HCT116 (cell line): ENCODE measurements at regions not wholly inside any gene's neighbourhood (a gene's known extent, or its start where the extent isn't known, plus 50 kb on each side); places are given as distances from the start of the nearest gene placed in this dataset.

Experiments used
- ATAC-seq: fragments of 200-7000 bp; cut with Tn5 transposase; 2 replicates; pipeline ENCODE4 v1.9.1; 2020; ENCODE audit warnings: mild to moderate bottlenecking, moderate library complexity
- BruUV-seq: library from RNA; stranded (reverse); fragments of 400-500 nt; replicated peaks from 2 replicates; lab custom pipeline; 2021; lab: Mats Ljungman, UMichigan
- CTCF ChIA-PET: fragments of 300-600 bp; sonication (Branson Sonifier 250); formaldehyde crosslinking; loops from one replicate; lab custom pipeline; 2021; ENCODE audit warnings: antibody characterized with exemption; lab: Charles Lee
- POLR2A ChIA-PET: fragments of 300-600, 350-600 bp; sonication (Branson Sonifier 250); formaldehyde crosslinking; loops from one replicate; lab custom pipeline; 2021; ENCODE audit warnings: antibody characterized with exemption; lab: Charles Lee
- RAD21 ChIA-PET, 2 experiments: fragments of 300-600 bp; sonication (Branson Sonifier 250); formaldehyde crosslinking; loops; one replicate each; lab custom pipeline; 2023; ENCODE audit warnings: low total read pairs in 2 of 2; ENCODE audit not compliant: uncharacterized antibody in 2 of 2, unreplicated experiment in 2 of 2, low non-redundant PET in 1 of 2; lab: Charles Lee
- DNase-seq: peaks from one replicate; pipeline ENCODE4 v3.0.0-alpha.2; 2010; ENCODE audit warnings: low read depth, low spot score
- H2AFZ ChIP-seq: fragments of 200-600 bp; shearing (Covaris generic), sonication (generic); 2 replicates; pipeline ENCODE4 v1.6.1; 2017; ENCODE audit warnings: low read depth, mixed run types, mixed read lengths, antibody characterized with exemption, low read length; ENCODE audit not compliant: poor library complexity, severe bottlenecking
- H3K27ac ChIP-seq: 2 replicates; pipeline ENCODE4 v1.5.1; 2012; ENCODE audit warnings: low read depth, low read length
- H3K27me3 ChIP-seq: fragments of 200-600 bp; sonication (generic); 2 replicates; pipeline ENCODE4 v1.6.1; 2016; ENCODE audit warnings: mixed run types, low read length, mixed read lengths; ENCODE audit not compliant: insufficient read depth
- H3K36me3 ChIP-seq, 2 experiments: fragments of 200-500 bp in 1 of 2; fragments of 200-600 bp in 1 of 2; sonication (Bioruptor generic) in 1 of 2; sonication (generic) in 1 of 2; 2 replicates each; pipeline versions ENCODE4 v1.5.1 to v1.6.1; 2014 to 2016; ENCODE audit warnings: low read length in 2 of 2, inconsistent platforms in 1 of 2, mixed read lengths in 1 of 2, mixed run types in 1 of 2; ENCODE audit not compliant: insufficient read depth in 2 of 2, control insufficient read depth in 1 of 2
- H3K4me1 ChIP-seq, 2 experiments: fragments of 200-600 bp in 1 of 2; sonication (generic) in 1 of 2; 2 replicates each; pipeline versions ENCODE4 v1.5.1 to v1.6.1; 2012 to 2017; ENCODE audit warnings: low read length in 2 of 2, inconsistent platforms in 1 of 2, mild to moderate bottlenecking in 1 of 2, mixed read lengths in 1 of 2, mixed run types in 1 of 2, moderate library complexity in 1 of 2; ENCODE audit not compliant: insufficient read depth in 2 of 2, control insufficient read depth in 1 of 2
- H3K4me2 ChIP-seq: fragments of 200-600 bp; sonication (generic); 2 replicates; pipeline ENCODE4 v1.6.1; 2017; ENCODE audit warnings: mixed run types, low read length, mixed read lengths
- H3K4me3 ChIP-seq, 2 experiments: fragments of 200-600 bp in 1 of 2; sonication (generic) in 1 of 2; replicated peaks in 1 of 2; 2 replicates each; pipeline ENCODE4 v1.5.1; 2011 to 2016; ENCODE audit warnings: low read length in 2 of 2, control low read depth in 1 of 2, low read depth in 1 of 2, mild to moderate bottlenecking in 1 of 2, mixed read lengths in 1 of 2, mixed run types in 1 of 2
- H3K79me2 ChIP-seq: fragments of 200-600 bp; sonication (generic); 2 replicates; pipeline ENCODE4 v1.6.1; 2017; ENCODE audit warnings: mild to moderate bottlenecking, mixed run types, low read length, moderate library complexity, mixed read lengths; ENCODE audit not compliant: insufficient read depth
- H3K9ac ChIP-seq: fragments of 200-600 bp; sonication (generic); 2 replicates; pipeline ENCODE4 v1.6.1; 2016; ENCODE audit warnings: low read length, mixed read lengths
- H3K9me2 ChIP-seq: fragments of 200-600 bp; sonication (generic), shearing (Covaris generic); 2 replicates; pipeline ENCODE4 v1.6.1; 2017; ENCODE audit warnings: mixed run types, mild to moderate bottlenecking, moderate library complexity; ENCODE audit not compliant: insufficient read depth
- H3K9me3 ChIP-seq, 2 experiments: fragments of 200-500 bp in 1 of 2; fragments of 200-600 bp in 1 of 2; sonication (Bioruptor generic) in 1 of 2; sonication (generic) in 1 of 2; 2 replicates each; pipeline ENCODE4 v1.6.1; 2014 to 2017; ENCODE audit warnings: low read length in 2 of 2, mixed read lengths in 2 of 2, inconsistent platforms in 1 of 2, low read depth in 1 of 2, mild to moderate bottlenecking in 1 of 2, mixed run types in 1 of 2, moderate library complexity in 1 of 2; ENCODE audit not compliant: control insufficient read depth in 1 of 2, insufficient read depth in 1 of 2
- H4K20me1 ChIP-seq: fragments of 200-600 bp; sonication (generic), shearing (Covaris generic); 2 replicates; pipeline ENCODE4 v1.6.1; 2017; ENCODE audit warnings: mixed run types, mild to moderate bottlenecking, moderate library complexity; ENCODE audit not compliant: insufficient read depth
- CBX3 ChIP-seq: IDR thresholded peaks from 2 replicates; pipeline ENCODE4 v1.6.1; 2012; ENCODE audit warnings: low read depth
- CEBPB ChIP-seq: IDR thresholded peaks from 2 replicates; pipeline ENCODE4 v1.6.1; 2012; ENCODE audit warnings: low read depth
- ELF1 ChIP-seq: IDR thresholded peaks from 2 replicates; pipeline ENCODE4 v1.6.1; 2012; ENCODE audit warnings: low read depth, borderline replicate concordance
- EZH2 ChIP-seq: fragments of 200-600 bp; sonication (generic); IDR thresholded peaks from 2 replicates; pipeline ENCODE4 v1.6.1; 2017; ENCODE audit warnings: antibody characterized with exemption, mixed run types
- EZH2phosphoT487 ChIP-seq: fragments of 200-600 bp; IDR thresholded peaks from 2 replicates; pipeline ENCODE4 v1.6.1; 2018; ENCODE audit warnings: antibody characterized with exemption, borderline replicate concordance
- FOSL1 ChIP-seq: IDR thresholded peaks from 2 replicates; pipeline ENCODE4 v1.6.1; 2012; ENCODE audit warnings: low read depth
- JUND ChIP-seq: IDR thresholded peaks from 2 replicates; pipeline ENCODE4 v1.6.1; 2012
- POLR2AphosphoS5 ChIP-seq: IDR thresholded peaks from 2 replicates; pipeline ENCODE4 v1.6.1; 2011; ENCODE audit warnings: mild to moderate bottlenecking, low read depth, low read length, moderate library complexity
- RAD21 ChIP-seq: IDR thresholded peaks from 2 replicates; pipeline ENCODE4 v1.6.1; 2012; ENCODE audit warnings: low read depth, mild to moderate bottlenecking
- SIN3A ChIP-seq: IDR thresholded peaks from 2 replicates; pipeline ENCODE4 v1.6.1; 2012; ENCODE audit warnings: low read depth
- TCF7L2 ChIP-seq: IDR thresholded peaks from 2 replicates; pipeline ENCODE4 v1.7.0; 2011; ENCODE audit warnings: borderline replicate concordance, inconsistent platforms; ENCODE audit not compliant: insufficient read depth, insufficient read length; ENCODE audit errors: extremely low read depth
- intact Hi-C: fragments of 100-400 bp; cut with micrococcal nuclease; formaldehyde crosslinking; loops from 2 replicates; pipeline ENCODE4 v1.10.0; 2022
- TF ChIP-seq, protein P1 (sequence below): IDR thresholded peaks from 2 replicates; pipeline ENCODE4 v1.6.1; 2011; ENCODE audit warnings: mild to moderate bottlenecking, low read length, moderate library complexity; ENCODE audit not compliant: insufficient replicate concordance; ENCODE audit errors: extremely low read depth
- TF ChIP-seq, protein P2 (sequence below): IDR thresholded peaks from 2 replicates; pipeline ENCODE4 v1.6.1; 2012

DNA sequence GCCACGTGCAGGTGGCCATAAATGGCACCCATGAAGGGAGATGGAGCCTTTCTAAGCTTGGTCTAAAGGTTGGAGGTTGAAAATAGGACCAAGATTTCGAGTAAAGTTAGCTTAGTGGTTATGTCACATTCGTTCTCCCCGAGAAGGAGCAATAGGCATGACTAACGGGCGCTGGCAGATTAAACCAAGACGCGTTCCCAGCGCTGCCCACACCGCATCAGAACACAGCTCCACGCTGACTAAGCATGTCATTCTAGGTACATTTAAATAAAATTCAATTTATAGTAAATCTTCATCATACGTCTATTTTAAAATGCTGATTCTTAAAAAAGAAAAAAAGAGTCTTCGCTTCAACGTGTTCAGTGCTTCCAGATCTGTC is 95.0 kb upstream of the IRS2 start (continued):
- TF ChIP-seq, protein P1, sequence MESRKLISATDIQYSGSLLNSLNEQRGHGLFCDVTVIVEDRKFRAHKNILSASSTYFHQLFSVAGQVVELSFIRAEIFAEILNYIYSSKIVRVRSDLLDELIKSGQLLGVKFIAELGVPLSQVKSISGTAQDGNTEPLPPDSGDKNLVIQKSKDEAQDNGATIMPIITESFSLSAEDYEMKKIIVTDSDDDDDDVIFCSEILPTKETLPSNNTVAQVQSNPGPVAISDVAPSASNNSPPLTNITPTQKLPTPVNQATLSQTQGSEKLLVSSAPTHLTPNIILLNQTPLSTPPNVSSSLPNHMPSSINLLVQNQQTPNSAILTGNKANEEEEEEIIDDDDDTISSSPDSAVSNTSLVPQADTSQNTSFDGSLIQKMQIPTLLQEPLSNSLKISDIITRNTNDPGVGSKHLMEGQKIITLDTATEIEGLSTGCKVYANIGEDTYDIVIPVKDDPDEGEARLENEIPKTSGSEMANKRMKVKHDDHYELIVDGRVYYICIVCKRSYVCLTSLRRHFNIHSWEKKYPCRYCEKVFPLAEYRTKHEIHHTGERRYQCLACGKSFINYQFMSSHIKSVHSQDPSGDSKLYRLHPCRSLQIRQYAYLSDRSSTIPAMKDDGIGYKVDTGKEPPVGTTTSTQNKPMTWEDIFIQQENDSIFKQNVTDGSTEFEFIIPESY, result no peak
- TF ChIP-seq SIN3A, result no peak
- TF ChIP-seq EZH2, result no peak
- TF ChIP-seq ELF1, result no peak
- TF ChIP-seq CEBPB, result no peak
- no peak for TF ChIP-seq EZH2phosphoT487
- no peak for TF ChIP-seq RAD21

DNA sequence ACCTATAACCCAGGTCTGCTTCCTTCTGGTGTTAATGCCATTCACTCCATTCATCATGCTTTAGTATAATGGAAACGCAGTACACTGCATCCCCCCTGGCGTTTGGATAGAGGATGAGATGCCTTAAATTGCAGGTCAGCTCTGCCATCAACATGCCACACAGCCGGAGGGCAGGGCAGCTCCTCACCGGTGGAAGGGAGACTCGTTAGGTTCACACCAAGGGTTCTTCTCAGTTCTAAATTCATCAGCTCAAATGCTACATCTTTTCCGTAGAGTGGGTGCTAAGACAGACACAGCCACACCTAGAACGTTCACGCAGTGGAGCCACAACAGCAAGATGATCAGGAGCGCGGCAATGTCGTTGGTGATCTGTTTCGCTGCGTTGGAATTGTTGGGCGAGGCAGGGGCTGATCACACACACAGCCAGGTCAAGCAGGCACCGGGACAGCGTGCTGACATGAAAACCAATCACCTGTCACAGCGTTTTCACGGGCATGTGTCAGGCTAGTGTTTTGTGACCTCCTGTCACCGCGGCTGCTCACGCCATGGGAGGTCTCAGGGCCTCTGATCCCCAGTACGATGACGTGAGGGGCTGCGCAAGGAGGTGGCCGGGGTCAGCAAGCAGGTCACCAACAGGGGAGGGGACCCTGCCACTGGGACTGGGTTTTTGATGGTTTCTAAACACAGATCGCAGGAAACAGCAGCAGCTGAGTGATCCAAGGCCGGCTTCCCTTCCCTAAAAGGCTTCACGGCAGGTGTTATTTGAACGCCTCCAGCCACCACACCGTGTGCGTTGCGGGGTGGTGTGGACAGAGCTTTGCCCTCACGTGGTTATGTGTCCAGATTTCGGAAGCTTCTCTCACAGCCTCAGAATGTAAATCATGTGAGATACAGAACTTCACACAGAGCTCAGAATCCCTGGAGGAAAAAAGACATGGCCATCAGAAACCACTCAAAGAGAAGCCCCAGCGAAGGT is 94.3 kb upstream of the IRS2 start:
- ChIA-PET RAD21 (no interaction called here), POLR2A (no interaction called here), CTCF (no interaction called here)
- H3K27me3 ChIP-seq, result no peaks in the 10 kb centered on the region
- intact Hi-C loops, result no loop called here
- TF ChIP-seq CBX3, result no peak
- TF ChIP-seq CEBPB, result no peak
- no peak for TF ChIP-seq JUND
- no peak for TF ChIP-seq FOSL1
- TF ChIP-seq, protein P2, sequence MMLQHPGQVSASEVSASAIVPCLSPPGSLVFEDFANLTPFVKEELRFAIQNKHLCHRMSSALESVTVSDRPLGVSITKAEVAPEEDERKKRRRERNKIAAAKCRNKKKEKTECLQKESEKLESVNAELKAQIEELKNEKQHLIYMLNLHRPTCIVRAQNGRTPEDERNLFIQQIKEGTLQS, result no peak
- no peak for TF ChIP-seq TCF7L2
- no peak for TF ChIP-seq POLR2AphosphoS5
- no peak overlapping the region for H3K4me3 ChIP-seq
- H4K20me1 ChIP-seq, result no peaks in the 10 kb centered on the region
- no peak overlapping the region for H3K27ac ChIP-seq
- no peak for ATAC-seq
- H3K79me2 ChIP-seq, result no peaks in the 10 kb centered on the region
- H3K9ac ChIP-seq, result no peak overlapping the region
- no peak for DNase-seq
- no peak overlapping the region for H2AFZ ChIP-seq
- no peaks in the 10 kb centered on the region for H3K9me2 ChIP-seq
- no peak overlapping the region for H3K4me2 ChIP-seq
- H3K9me3 ChIP-seq, result no peaks in the 10 kb centered on the region
- no TSS peak for BruUV-seq
- no peaks in the 10 kb centered on the region for H3K4me1 ChIP-seq
- H3K36me3 ChIP-seq, result no peaks in the 10 kb centered on the region
